ENCODE measurements at regions not wholly inside any gene's neighbourhood (a gene's known extent, or its start where the extent isn't known, plus 50 kb on each side); places are given as distances from the start of the nearest gene placed in this dataset.
"Not testable (repeated sequence)": the region's sequence is repeated elsewhere in the genome, so short reads cannot be mapped to it uniquely, and the experiment has no call there.

DNA sequence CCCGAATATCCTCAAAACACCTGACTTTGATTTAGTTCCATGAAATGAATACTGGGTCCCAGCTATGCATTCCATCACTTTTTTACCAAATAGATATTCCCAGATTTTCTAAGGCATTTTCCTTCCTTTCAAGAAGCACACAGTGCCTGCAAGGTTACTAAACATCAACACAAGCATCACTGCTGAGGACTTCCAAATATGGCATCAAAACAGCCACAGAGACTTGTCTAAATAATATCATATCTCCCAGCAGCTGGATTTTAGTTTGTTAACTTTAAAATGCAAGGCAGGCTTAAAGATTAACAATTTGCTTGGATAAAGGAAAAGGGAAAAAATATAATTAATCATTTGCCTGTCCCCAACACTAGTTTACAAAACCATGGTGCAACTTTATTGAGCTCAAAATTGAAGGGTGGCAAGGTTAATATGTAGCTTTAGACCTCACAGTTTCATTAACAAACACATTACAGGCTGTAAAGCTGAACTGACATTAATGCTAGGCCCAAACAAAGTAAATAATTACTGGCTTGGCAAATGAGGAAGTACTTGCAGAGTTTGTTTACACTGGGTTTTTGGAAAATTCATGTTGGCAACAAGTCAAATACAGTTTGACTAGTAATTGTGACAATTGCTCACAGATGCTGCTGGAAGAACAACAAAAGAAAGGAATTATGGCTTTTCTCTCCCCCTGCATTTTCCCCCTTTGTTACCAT, 401.7 kb upstream of the CDIN1 start:
- DNase-seq (ENCODE audit: low spot score): peak; percentile 17

DNA sequence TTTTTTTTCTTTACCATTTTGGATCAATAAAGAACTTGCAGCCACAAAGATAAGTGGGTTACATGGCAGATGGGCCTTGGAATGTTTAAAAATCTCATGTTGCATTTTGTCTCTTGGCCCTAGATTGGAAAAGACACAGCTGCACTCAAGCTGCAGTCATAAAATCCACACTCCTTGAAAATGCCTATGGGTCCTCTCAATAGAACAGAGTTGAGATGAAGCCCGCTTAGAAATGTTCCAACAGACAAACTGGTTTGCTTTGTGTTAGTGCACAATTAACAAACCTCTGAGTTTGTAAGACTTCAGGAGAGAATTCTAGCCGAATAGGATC, 401.2 kb upstream of the CDIN1 start:
- DNase-seq (ENCODE audit: low spot score): no peak

DNA sequence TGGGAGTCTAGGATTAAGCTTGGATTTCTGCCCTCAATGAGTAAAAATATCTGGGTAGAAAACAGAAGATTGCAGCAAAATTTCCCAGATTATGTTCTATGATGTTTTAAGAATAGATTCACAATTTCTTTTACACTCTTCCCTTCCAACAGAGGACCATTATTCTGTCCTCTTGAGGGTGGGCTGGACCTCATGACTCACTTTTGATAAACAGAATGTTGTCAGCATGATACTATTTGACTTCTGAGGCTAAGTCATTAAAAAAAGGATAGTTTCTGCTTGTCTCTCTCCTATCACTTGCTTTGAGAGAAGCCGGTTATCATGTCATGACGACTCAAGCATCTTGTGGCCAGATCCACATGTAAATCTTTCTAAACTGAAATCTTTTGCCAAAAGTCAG, 396.2 kb upstream of the CDIN1 start:
- no peak for DNase-seq (ENCODE audit: low spot score)

DNA sequence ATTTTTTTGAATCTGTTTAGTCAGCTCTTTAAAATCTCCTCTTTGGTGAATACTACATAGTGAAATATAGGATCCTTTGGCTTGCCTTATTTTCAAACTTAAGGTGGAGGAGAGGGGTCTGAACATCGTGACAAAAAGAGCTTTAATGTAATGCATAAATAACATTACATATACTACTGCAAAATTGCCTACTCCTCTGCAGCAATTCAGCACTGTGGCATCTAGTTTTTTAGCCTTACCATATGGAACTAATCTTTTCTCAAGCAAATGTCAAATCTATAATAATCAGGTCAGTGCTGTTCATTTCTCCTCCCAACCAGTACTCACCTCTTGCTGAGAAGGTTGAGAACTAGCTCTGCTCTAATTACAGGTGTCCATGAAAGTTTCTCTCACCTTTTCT, 394.0 kb upstream of the CDIN1 start:
- DNase-seq (ENCODE audit: low spot score): no peak

GRCh38 chr15:36185845-36186244, 393.6 kb upstream of the CDIN1 start:
- DNase-seq (ENCODE audit: low spot score): no peak

GRCh38 chr15:36186376-36186775, 393.1 kb upstream of the CDIN1 start:
- no peak for DNase-seq (ENCODE audit: low spot score)

GRCh38 chr15:36191459-36191858, 388.0 kb upstream of the CDIN1 start:
- no peak for DNase-seq (ENCODE audit: low spot score)

DNA sequence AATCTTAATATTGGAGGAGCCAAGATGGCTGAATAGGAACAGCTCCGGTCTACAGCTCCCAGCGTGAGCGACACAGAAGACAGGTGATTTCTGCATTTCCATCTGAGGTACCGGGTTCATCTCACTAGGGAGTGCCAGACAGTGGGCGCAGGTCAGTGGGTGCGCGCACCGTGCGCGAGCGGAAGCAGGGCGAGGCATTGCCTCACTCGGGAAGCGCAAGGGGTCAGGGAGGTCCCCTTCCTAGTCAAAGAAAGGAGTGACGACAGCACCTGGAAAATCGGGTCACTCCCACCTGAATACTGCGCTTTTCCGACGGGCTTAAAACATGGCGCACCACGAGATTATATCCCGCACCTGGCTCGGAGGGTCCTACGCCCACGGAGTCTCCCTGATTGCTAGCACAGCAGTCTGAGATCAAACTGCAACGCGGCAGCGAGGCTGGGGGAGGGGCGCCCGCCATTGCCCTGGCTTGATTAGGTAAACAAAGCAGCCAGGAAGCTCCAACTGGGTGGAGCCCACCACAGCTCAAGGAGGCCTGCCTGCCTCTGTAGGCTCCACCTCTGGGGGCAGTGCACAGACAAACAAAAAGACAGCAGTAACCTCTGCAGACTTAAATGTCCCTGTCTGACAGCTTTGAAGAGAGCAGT, 383.9 kb upstream of the CDIN1 start:
- not testable (repeated sequence) for DNase-seq (ENCODE audit: low spot score)

GRCh38 chr15:36208868-36209582, 370.4 kb upstream of the CDIN1 start:
- no peak for DNase-seq (ENCODE audit: low spot score)

DNA sequence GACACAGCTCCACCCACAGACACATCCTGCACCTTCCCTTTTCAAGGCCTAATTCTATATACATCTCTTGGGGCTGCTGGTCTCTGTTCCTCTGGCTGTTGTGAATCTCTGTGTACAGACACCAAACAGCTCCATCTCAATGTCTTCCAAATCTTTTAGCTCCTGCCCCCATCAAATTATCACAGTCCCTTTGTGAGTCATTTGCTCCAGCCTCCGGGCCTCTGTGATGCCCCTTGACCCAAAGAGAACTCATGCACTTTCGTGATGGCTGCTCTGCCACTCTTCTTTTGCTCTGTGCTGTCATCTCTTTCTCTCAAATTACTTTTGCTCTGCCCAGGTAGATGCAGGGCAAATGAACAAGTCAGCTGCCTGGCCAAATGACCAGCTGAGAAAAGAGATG, 369.0 kb upstream of the CDIN1 start:
- no peak for DNase-seq (ENCODE audit: low spot score)

- no peak for DNase-seq (ENCODE audit: low spot score)
Measured at GRCh38 chr15:36218322-36218721, 361.1 kb upstream of the CDIN1 start.

GRCh38 chr15:36218991-36219390, 360.4 kb upstream of the CDIN1 start:
- no peak for DNase-seq (ENCODE audit: low spot score)

DNA sequence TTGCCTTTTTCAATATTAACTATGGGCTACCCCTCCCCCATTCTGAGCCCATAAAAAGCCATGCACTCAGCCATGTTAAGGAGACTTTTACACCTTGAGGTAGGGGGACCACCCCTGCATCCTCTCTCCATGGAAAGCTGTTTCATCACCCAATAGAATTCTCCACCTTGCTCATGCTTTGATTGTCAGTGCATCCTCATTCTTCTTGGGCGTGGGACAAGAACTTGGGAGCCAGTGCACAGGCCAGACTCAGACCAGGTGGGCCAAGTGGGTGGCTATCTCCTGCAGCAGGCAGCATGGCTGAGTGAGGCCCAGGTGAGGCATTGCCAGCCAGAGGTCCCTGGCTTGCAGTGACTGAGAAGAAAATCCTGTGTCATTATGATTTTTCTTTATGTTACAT, 357.4 kb upstream of the CDIN1 start:
- DNase-seq (ENCODE audit: low spot score): no peak

DNA sequence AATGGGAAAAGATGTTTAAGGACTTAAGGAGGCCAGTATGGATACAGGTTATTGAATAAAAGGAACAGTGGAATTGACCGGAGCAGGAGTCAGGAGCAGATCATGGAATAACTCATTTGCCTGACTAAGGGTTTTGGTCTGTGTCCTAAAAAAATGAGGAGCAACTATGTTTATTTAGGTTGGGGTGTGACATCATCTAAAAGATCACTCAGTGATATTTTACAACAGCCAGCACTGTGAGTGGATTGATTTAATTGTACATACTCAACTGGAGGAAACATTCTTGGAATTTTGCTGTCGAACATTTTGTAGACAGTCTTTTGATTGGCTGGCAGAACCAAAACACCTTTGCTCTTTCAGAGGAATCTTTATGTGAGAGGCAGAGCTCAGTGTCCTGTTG, 348.6 kb upstream of the CDIN1 start:
- DNase-seq (ENCODE audit: low spot score): no peak

DNA sequence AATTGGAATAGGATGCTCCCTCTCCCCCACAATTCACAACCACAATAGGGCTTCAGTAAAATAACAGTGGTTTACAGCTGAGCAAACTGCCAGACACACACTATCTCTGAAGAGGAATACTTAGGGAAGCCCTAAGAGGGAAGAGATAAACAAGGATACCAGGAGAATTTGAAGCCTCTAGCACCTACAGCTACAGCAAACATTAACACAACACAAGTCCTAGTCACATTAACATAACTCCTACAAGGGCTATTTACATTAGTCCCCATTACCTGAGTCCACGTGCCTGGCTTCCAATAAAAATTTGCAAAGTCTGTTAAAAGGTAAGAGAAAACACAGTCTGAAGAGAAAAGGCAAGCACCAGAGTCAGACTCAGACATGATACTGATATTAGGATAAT, 346.9 kb upstream of the CDIN1 start:
- no peak for DNase-seq (ENCODE audit: low spot score)

DNA sequence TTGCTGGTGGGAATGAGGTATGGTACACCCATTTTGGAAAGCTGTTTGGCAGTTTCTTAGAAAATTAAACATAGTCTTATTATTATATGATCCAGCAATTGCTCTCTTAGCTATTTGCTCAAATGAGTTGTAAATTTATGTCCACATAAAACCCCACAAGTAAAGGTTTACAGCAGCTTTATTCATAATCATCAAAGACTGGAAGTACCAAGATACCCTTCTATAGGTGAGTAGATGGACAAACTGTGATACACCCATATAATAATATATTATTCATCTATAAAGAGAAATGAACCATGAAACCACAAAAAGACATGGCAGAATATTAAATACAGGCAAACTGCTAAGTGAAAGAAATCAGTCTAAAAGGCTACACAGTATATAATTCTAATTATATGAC, 344.7 kb upstream of the CDIN1 start:
- DNase-seq (ENCODE audit: low spot score): no peak

DNA sequence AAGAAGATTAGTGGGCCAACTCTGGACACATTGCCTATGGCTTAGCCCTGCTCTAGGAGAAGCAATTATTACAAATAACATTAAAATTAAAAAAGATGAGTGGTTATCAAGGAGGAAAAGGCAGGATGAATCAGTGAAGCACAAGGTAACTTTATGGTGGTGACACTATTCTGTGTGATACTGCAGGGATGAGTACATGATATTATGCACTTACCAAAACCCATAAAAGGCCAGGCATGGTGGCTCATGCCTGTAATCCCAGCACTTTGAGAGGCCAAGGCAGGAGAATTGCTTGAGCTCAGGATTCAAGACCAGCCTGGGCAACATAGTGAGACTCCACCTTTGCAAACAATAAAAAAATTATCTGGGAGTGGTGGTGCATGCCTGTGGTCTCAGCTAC, 344.3 kb upstream of the CDIN1 start:
- no peak for DNase-seq (ENCODE audit: low spot score)

DNA sequence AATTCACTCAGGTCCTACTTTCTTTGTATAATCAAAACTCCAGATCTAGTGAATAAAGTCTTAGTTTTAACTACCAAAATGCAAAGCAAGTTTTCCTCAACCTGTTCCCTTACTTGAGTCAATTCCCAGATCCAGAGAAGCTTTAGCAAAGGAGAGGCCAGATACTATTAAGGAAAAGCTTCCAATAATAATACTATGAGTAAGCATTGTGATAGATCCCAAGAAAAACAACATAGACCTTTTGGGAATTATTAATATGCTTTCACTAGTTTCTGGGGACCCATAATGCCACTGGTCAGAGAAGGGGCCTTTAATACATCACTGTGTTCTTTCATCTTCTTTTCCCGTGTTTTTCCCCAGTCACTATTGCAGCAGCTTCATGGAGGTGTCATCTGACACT, 339.9 kb upstream of the CDIN1 start:
- no peak for DNase-seq (ENCODE audit: low spot score)

DNA sequence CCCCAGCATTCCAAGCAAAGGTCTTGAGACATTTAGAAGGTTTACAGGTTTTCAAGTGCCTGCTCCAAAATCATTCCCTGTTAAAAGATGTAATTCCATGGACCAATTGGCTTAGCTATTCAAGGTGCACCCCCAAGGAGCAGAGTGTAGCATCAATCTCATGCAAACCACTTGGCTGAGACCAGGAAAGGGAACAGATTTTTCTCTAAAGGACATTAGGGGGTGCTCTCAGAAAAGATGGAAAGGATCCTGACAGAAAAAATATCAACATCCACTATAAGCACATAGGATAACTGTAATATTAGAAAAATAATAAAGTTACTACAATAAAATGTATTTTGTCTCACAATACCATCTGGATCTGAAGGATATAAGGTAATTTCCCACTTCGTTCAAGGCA, 328.0 kb upstream of the CDIN1 start:
- no peak for DNase-seq (ENCODE audit: low spot score)

DNA sequence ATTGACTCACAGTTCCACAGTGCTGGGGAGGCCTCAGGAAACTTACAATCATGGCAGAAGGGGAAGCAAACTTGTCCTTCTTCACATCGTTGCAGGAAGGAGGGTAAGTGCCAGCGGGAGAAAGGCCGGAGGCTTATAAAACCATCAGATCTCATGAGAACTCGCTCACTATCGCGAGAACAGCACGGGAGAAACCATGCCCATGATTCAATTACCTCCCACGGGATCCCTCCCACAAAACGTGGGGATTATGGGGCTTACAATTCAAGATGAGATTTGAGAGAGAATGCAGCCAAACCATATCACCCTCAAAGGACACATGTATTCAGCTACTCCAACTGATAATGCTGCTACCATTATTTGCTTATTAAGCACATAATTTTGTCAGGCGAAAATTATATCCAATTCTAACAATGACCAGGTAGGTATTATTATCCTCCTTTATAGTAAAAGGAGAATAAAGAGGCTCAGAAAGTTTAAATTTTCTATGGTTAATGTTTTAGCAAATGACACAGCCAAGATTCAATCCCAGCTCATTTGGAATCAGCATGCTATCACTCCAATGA, 327.2 kb upstream of the CDIN1 start:
- DNase-seq (ENCODE audit: low spot score): no peak

- DNase-seq (ENCODE audit: low spot score): no peak
Measured at GRCh38 chr15:36254426-36254825, 325.0 kb upstream of the CDIN1 start.

- no peak for DNase-seq (ENCODE audit: low spot score)
Measured at GRCh38 chr15:36256404-36256807, 323.0 kb upstream of the CDIN1 start.

- no peak for DNase-seq (ENCODE audit: low spot score)
Measured at GRCh38 chr15:36263666-36264065, 315.8 kb upstream of the CDIN1 start.
